ENCODE measurements at regions not wholly inside any gene's neighbourhood (a gene's known extent, or its start where the extent isn't known, plus 50 kb on each side); places are given as distances from the start of the nearest gene placed in this dataset.

DNA sequence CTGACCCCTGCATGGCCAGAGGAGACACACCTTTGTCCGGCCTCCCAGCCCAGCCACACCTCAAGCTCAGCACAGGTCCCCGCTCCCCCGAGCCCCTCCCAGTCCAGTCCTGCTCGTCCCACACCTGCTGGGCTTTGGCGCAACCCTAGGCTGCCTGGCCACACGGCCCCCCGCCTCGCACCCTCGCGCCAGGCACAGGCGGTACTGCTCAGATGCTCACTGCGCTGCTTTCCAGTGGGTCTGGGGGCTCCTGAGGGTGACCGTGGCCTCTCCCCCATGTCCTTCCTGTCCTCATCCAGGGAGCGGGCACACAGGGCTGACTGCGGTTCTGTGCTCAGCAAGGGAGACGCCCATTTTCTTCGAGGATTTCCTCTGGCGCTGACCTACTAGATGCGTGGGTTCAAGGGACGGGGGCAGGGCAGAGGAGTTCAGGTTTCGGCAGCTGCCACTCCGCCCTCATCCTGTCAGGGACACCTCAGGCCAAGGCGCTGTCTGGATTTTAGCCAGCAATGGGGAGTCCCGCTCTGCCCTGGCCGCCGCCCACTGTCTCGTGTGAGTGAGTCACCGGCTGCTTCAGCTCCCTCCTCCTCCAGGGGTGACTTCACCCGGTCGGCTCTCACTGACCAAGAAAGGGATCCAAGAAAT, 118.0 kb upstream of the ZNF469 start (continued):
- TF ChIP-seq, protein P1, sequence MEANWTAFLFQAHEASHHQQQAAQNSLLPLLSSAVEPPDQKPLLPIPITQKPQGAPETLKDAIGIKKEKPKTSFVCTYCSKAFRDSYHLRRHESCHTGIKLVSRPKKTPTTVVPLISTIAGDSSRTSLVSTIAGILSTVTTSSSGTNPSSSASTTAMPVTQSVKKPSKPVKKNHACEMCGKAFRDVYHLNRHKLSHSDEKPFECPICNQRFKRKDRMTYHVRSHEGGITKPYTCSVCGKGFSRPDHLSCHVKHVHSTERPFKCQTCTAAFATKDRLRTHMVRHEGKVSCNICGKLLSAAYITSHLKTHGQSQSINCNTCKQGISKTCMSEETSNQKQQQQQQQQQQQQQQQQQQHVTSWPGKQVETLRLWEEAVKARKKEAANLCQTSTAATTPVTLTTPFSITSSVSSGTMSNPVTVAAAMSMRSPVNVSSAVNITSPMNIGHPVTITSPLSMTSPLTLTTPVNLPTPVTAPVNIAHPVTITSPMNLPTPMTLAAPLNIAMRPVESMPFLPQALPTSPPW (CRISPR knock-in tag; IDR thresholded peaks at IDR 0.05) = peak; percentile 67
- TF ChIP-seq, protein P2, sequence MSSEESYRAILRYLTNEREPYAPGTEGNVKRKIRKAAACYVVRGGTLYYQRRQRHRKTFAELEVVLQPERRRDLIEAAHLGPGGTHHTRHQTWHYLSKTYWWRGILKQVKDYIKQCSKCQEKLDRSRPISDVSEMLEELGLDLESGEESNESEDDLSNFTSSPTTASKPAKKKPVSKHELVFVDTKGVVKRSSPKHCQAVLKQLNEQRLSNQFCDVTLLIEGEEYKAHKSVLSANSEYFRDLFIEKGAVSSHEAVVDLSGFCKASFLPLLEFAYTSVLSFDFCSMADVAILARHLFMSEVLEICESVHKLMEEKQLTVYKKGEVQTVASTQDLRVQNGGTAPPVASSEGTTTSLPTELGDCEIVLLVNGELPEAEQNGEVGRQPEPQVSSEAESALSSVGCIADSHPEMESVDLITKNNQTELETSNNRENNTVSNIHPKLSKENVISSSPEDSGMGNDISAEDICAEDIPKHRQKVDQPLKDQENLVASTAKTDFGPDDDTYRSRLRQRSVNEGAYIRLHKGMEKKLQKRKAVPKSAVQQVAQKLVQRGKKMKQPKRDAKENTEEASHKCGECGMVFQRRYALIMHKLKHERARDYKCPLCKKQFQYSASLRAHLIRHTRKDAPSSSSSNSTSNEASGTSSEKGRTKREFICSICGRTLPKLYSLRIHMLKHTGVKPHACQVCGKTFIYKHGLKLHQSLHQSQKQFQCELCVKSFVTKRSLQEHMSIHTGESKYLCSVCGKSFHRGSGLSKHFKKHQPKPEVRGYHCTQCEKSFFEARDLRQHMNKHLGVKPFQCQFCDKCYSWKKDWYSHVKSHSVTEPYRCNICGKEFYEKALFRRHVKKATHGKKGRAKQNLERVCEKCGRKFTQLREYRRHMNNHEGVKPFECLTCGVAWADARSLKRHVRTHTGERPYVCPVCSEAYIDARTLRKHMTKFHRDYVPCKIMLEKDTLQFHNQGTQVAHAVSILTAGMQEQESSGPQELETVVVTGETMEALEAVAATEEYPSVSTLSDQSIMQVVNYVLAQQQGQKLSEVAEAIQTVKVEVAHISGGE (CRISPR knock-in tag; IDR thresholded peaks at IDR 0.05) = 0 out of 6 replicates have a peak, but pooled peaks of 1 of the 3 experiments have one; percentile 29
- TF ChIP-seq CHD1 (IDR thresholded peaks at IDR 0.05; ENCODE audit: low read length) (no peak), L3MBTL2 (IDR thresholded peaks at IDR 0.05) (peak; percentile 91), MEF2D (tag; conservative IDR thresholded peaks at IDR 0.05; ENCODE audit: low read depth) (no peak), SMARCA5 (IDR thresholded peaks at IDR 0.05) (no peak), ZNF589 (CRISPR knock-in tag; IDR thresholded peaks at IDR 0.05; ENCODE audit: low read depth) (peak; percentile 64; the same call in 1 of the 2 replicates), SRSF7 (optimal IDR thresholded peaks at IDR 0.05; ENCODE audit: low read depth, low read length) (no peak), HNRNPH1 (optimal IDR thresholded peaks at IDR 0.05; ENCODE audit: low read depth, low read length) (no peak), KLF10 (CRISPR knock-in tag; IDR thresholded peaks at IDR 0.05) (no peak), KLF13 (tag; IDR thresholded peaks at IDR 0.05; ENCODE audit: borderline replicate concordance, low read depth) (0 out of 2 replicates have a peak, but pooled peaks have one; percentile 32), HOXB6 (CRISPR knock-in tag; IDR thresholded peaks at IDR 0.05; ENCODE audit: borderline replicate concordance) (no peak), DMBX1 (CRISPR knock-in tag; IDR thresholded peaks at IDR 0.05; ENCODE audit: borderline replicate concordance) (peak; percentile 31; the same call in 1 of the 2 replicates), TCF7L2 (IDR thresholded peaks at IDR 0.05; ENCODE audit: low read depth, low read length) (no peak), KAT7 (CRISPR knock-in tag; IDR thresholded peaks at IDR 0.05; ENCODE audit: borderline replicate concordance) (no peak), ILF3 (IDR thresholded peaks at IDR 0.05; ENCODE audit: borderline replicate concordance) (no peak)
- TF ChIP-seq, protein P3, sequence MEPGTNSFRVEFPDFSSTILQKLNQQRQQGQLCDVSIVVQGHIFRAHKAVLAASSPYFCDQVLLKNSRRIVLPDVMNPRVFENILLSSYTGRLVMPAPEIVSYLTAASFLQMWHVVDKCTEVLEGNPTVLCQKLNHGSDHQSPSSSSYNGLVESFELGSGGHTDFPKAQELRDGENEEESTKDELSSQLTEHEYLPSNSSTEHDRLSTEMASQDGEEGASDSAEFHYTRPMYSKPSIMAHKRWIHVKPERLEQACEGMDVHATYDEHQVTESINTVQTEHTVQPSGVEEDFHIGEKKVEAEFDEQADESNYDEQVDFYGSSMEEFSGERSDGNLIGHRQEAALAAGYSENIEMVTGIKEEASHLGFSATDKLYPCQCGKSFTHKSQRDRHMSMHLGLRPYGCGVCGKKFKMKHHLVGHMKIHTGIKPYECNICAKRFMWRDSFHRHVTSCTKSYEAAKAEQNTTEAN (CRISPR knock-in tag; IDR thresholded peaks at IDR 0.05) = no peak
- TF ChIP-seq, protein P4, sequence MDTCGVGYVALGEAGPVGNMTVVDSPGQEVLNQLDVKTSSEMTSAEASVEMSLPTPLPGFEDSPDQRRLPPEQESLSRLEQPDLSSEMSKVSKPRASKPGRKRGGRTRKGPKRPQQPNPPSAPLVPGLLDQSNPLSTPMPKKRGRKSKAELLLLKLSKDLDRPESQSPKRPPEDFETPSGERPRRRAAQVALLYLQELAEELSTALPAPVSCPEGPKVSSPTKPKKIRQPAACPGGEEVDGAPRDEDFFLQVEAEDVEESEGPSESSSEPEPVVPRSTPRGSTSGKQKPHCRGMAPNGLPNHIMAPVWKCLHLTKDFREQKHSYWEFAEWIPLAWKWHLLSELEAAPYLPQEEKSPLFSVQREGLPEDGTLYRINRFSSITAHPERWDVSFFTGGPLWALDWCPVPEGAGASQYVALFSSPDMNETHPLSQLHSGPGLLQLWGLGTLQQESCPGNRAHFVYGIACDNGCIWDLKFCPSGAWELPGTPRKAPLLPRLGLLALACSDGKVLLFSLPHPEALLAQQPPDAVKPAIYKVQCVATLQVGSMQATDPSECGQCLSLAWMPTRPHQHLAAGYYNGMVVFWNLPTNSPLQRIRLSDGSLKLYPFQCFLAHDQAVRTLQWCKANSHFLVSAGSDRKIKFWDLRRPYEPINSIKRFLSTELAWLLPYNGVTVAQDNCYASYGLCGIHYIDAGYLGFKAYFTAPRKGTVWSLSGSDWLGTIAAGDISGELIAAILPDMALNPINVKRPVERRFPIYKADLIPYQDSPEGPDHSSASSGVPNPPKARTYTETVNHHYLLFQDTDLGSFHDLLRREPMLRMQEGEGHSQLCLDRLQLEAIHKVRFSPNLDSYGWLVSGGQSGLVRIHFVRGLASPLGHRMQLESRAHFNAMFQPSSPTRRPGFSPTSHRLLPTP (IDR thresholded peaks at IDR 0.05; ENCODE audit: borderline replicate concordance, extremely low read depth, insufficient read length) = no peak

Data from K562 (cell line).